Astrocyte of the cerebellum (primary cell): ENCODE measurements at regions not wholly inside any gene's neighbourhood (a gene's known extent, or its start where the extent isn't known, plus 50 kb on each side); places are given as distances from the start of the nearest gene placed in this dataset.

ENCODE experiments used
- DNase-seq: peaks from one replicate; pipeline ENCODE4 v3.0.0-alpha.2; 2011; ENCODE audit warnings: low read depth
- H3K4me3 ChIP-seq: 2 replicates; pipeline ENCODE4 v1.5.1; 2011; ENCODE audit warnings: mild to moderate bottlenecking, low read depth, low read length, moderate library complexity
- CTCF ChIP-seq: IDR thresholded peaks from 2 replicates; pipeline ENCODE4 v1.5.1; 2012; ENCODE audit warnings: low read length, low read depth, moderate library complexity, mild to moderate bottlenecking; ENCODE audit errors: missing control alignments
- in situ Hi-C: cut with HindIII; loops from 2 replicates; pipeline ENCODE4 v1.10.0; 2017; ENCODE audit warnings: low sequenced_read_pairs

GRCh38 chr3:88209356-88209755, 59.6 kb downstream of the C3orf38 start:
- H3K4me3 ChIP-seq, result no peak overlapping the region
- DNase-seq, result no peak
- in situ Hi-C loops, result loop anchor here (25.0 kb wide), 1 partner anchor 903 kb away; the partner anchor contains the start of gene EPHA3
- no peak for TF ChIP-seq CTCF

GRCh38 chr3:88211096-88211890, 61.5 kb downstream of the C3orf38 start:
- in situ Hi-C loops, result loop anchor here (25.0 kb wide), 1 partner anchor 901 kb away; the partner anchor contains the start of gene EPHA3
- H3K4me3 ChIP-seq, result no peak overlapping the region
- no peak for DNase-seq
- TF ChIP-seq CTCF, result no peak

- H3K4me3 ChIP-seq, result no peak overlapping the region
- in situ Hi-C loops, result loop anchor here (25.0 kb wide), 1 partner anchor 893 kb away; the partner anchor contains the start of gene EPHA3
- DNase-seq, result peak; percentile 64
- peak; percentile 72 for TF ChIP-seq CTCF
Measured at GRCh38 chr3:88219138-88219792, 69.5 kb downstream of the C3orf38 start.

- DNase-seq, result no peak
- TF ChIP-seq CTCF, result no peak
- no peak overlapping the region for H3K4me3 ChIP-seq
- in situ Hi-C loops, result loop anchor here (25.0 kb wide), 1 partner anchor 892 kb away; the partner anchor contains the start of gene EPHA3
Measured at GRCh38 chr3:88220126-88220525, 70.4 kb downstream of the C3orf38 start.

- no peak for DNase-seq
- H3K4me3 ChIP-seq, result no peak overlapping the region
- in situ Hi-C loops, result loop anchor here (25.0 kb wide), 1 partner anchor 891 kb away; the partner anchor contains the start of gene EPHA3
- no peak for TF ChIP-seq CTCF
Measured at GRCh38 chr3:88221726-88222125, 72.0 kb downstream of the C3orf38 start.

GRCh38 chr3:88222343-88222742, 72.6 kb downstream of the C3orf38 start:
- H3K4me3 ChIP-seq, result no peak overlapping the region
- no peak for TF ChIP-seq CTCF
- DNase-seq, result no peak
- in situ Hi-C loops, result loop anchor here (25.0 kb wide), 1 partner anchor 890 kb away; the partner anchor contains the start of gene EPHA3
